ENCODE measurements at regions not wholly inside any gene's neighbourhood (a gene's known extent, or its start where the extent isn't known, plus 50 kb on each side); places are given as distances from the start of the nearest gene placed in this dataset.

DNA sequence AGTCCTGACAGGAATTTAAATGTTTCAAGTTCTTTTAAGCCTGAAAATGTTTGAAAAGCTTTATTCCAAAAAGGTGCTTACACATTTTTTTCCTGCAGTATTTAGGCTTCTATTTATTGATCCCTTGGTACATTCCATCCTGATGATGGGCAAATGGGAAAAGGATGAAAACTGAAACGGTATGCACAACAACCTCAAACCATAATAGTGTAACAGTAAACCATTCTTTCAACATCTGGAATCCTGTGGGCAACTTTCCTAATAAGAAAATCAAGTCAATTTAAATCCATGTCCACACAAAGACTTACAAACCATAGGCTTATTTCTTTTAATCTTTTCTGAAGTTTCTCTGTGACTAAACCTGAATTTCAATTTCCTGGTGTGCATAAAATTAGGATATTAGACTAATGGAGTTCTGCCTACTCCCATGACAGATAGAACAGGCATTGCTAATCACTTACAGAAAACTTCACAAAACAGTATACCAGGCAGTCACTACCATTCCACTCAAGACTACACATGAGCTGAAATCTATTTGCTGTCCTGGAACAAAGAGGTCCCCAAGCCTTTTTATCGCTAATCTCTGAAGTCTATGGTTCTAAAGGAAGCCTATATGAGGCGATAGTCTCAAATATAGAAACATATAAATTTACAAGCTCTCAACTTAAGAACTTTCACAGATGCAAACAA is 103.3 kb downstream of the DLEU7 start:
- Histone ChIP-seq H4K91ac (ENCODE audit: insufficient read length, low read depth, low read length) (no peak overlapping the region), H3K27ac (ENCODE audit: insufficient read length, low read depth, low read length) (no peak overlapping the region), H3K56ac (ENCODE audit: insufficient read length, low read depth, low read length) (no peak overlapping the region), H3T11ph (ENCODE audit: low read length) (no peak overlapping the region), H2BK5ac (ENCODE audit: insufficient read length, low read length) (no peak overlapping the region), H4K5ac (ENCODE audit: insufficient read length, low read depth, low read length) (no peak overlapping the region), H2BK15ac (ENCODE audit: low read depth, low read length) (no peak overlapping the region), H2BK20ac (ENCODE audit: low read depth, low read length, poor library complexity, severe bottlenecking) (no peak overlapping the region), H3K4me2 (ENCODE audit: insufficient read depth, insufficient read length, low read length) (no peak overlapping the region), H3K4ac (ENCODE audit: low read depth, low read length) (no peak overlapping the region), H3K9me3 (ENCODE audit: control insufficient read depth, low read depth, low read length) (no peaks in the 10 kb centered on the region), H3K14ac (ENCODE audit: insufficient read depth, low read length) (no peak overlapping the region), H2BK12ac (ENCODE audit: insufficient read length, low read depth, low read length) (no peak overlapping the region), H4K8ac (replicated peaks; ENCODE audit: insufficient read length, low read depth, low read length) (no peak overlapping the region), H2BK120ac (ENCODE audit: low read depth, low read length, poor library complexity, severe bottlenecking) (no peak overlapping the region), H3K18ac (ENCODE audit: insufficient read length, low read depth, low read length) (no peak overlapping the region), H2AK5ac (ENCODE audit: insufficient read length, low read length) (no peak overlapping the region), H3K23me2 (ENCODE audit: insufficient read length, low read depth, low read length, poor library complexity, severe bottlenecking) (no peaks in the 10 kb centered on the region), H3K23ac (ENCODE audit: insufficient read length, low read depth, low read length) (no peak overlapping the region), H3K27me3 (ENCODE audit: insufficient read depth, low read length) (no peaks in the 10 kb centered on the region), H3K79me1 (ENCODE audit: insufficient read depth, low read depth, low read length, poor library complexity, severe bottlenecking) (no peaks in the 10 kb centered on the region), H3K4me1 (ENCODE audit: insufficient read depth, low read length) (no peaks in the 10 kb centered on the region), H2AFZ (ENCODE audit: low read length) (no peak overlapping the region), H4K20me1 (ENCODE audit: control insufficient read depth, insufficient read depth, insufficient read length) (no peaks in the 10 kb centered on the region), H3K79me2 (ENCODE audit: insufficient read depth, low read length) (no peaks in the 10 kb centered on the region), H3K9ac (ENCODE audit: extremely low read depth, insufficient read length, low read length) (no peak overlapping the region)
- no peak overlapping the region for H3K4me3 Mint-ChIP-seq
- H3K27ac Mint-ChIP-seq: no peak overlapping the region
- TF ChIP-seq, protein P1, sequence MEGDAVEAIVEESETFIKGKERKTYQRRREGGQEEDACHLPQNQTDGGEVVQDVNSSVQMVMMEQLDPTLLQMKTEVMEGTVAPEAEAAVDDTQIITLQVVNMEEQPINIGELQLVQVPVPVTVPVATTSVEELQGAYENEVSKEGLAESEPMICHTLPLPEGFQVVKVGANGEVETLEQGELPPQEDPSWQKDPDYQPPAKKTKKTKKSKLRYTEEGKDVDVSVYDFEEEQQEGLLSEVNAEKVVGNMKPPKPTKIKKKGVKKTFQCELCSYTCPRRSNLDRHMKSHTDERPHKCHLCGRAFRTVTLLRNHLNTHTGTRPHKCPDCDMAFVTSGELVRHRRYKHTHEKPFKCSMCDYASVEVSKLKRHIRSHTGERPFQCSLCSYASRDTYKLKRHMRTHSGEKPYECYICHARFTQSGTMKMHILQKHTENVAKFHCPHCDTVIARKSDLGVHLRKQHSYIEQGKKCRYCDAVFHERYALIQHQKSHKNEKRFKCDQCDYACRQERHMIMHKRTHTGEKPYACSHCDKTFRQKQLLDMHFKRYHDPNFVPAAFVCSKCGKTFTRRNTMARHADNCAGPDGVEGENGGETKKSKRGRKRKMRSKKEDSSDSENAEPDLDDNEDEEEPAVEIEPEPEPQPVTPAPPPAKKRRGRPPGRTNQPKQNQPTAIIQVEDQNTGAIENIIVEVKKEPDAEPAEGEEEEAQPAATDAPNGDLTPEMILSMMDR (conservative IDR thresholded peaks at IDR 0.05): no peak
- H3K9me3 Mint-ChIP-seq: no peaks in the 10 kb centered on the region
- no CpG with 5 or more reads among the region's 3 CpGs for WGBS (ENCODE audit: extremely low coverage, insufficient read length, low lambda C conversion rate)
- no peak for DNase-seq
- H3K36me3 Mint-ChIP-seq (ENCODE audit: insufficient read depth in 1 of 3, low read depth in 3 of 3): no peaks in the 10 kb centered on the region
- H3K4me1 Mint-ChIP-seq: peaks cover 0 to 7% of the 10 kb centered on the region in 2 experiments; a peak in 1 of 4 replicates
- H3K27me3 Mint-ChIP-seq (ENCODE audit: low read depth): peaks cover 2% of the 10 kb centered on the region; the same call in 1 of the 2 replicates

Data from H9 (cell line).